ENCODE measurements at regions not wholly inside any gene's neighbourhood (a gene's known extent, or its start where the extent isn't known, plus 50 kb on each side); places are given as distances from the start of the nearest gene placed in this dataset.
A peak's percentile ranks its signal among the peaks of the same experiment; 100 is the strongest.
"Not testable (repeated sequence)": the region's sequence is repeated elsewhere in the genome, so short reads cannot be mapped to it uniquely, and the experiment has no call there.

- FAIRE-seq: no peak
- no peaks in the 10 kb centered on the region for H3K27me3 ChIP-seq (ENCODE audit: control insufficient read depth, insufficient read depth, low read length)
- TF ChIP-seq CTCF (IDR thresholded peaks at IDR 0.05; ENCODE audit: borderline replicate concordance, extremely low read depth, insufficient read depth): no peak
Observed at GRCh38 chr1:41976671-41977070, 57.9 kb upstream of the HIVEP3 start.

GRCh38 chr1:41975850-41976569 is 57.3 kb upstream of the HIVEP3 start:
- H3K9ac ChIP-seq (ENCODE audit: low read length in 3 of 3): no peak overlapping the region
- no peak for TF ChIP-seq CTCF (IDR thresholded peaks at IDR 0.05; ENCODE audit: borderline replicate concordance, extremely low read depth, insufficient read depth)
- H3K9me3 ChIP-seq (ENCODE audit: control insufficient read depth in 2 of 3, insufficient read depth in 1 of 3, low read length in 3 of 3): no peaks in the 10 kb centered on the region
- H3K36me3 ChIP-seq (ENCODE audit: control insufficient read depth in 2 of 3, insufficient read depth in 3 of 3, low read length in 3 of 3): no peaks in the 10 kb centered on the region
- FAIRE-seq: no peak
- no peaks in the 10 kb centered on the region for H3K27me3 ChIP-seq (ENCODE audit: control insufficient read depth, insufficient read depth, low read length)
- no peak for DNase-seq
- intact Hi-C loops (cut with DNase I): no loop called here
- H3K4me1 ChIP-seq (ENCODE audit: control insufficient read depth in 2 of 3, insufficient read depth in 2 of 3, low read depth in 1 of 3, low read length in 3 of 3): no peaks in the 10 kb centered on the region
- no peak overlapping the region for H3K27ac ChIP-seq (ENCODE audit: low read depth in 2 of 2, low read length in 2 of 2)
- no peak overlapping the region for H3K4me3 ChIP-seq (ENCODE audit: low read length in 3 of 3)

More at GRCh38 chr1:41976671-41977070, 57.9 kb upstream of the HIVEP3 start:
- intact Hi-C loops (cut with DNase I): no loop called here
- H3K9me3 ChIP-seq (ENCODE audit: control insufficient read depth in 2 of 3, insufficient read depth in 1 of 3, low read length in 3 of 3): no peaks in the 10 kb centered on the region
- H3K36me3 ChIP-seq (ENCODE audit: control insufficient read depth in 2 of 3, insufficient read depth in 3 of 3, low read length in 3 of 3): no peaks in the 10 kb centered on the region
- no peak overlapping the region for H3K27ac ChIP-seq (ENCODE audit: low read depth in 2 of 2, low read length in 2 of 2)
- no peaks in the 10 kb centered on the region for H3K4me1 ChIP-seq (ENCODE audit: control insufficient read depth in 2 of 3, insufficient read depth in 2 of 3, low read depth in 1 of 3, low read length in 3 of 3)
- H3K9ac ChIP-seq (ENCODE audit: low read length in 3 of 3): no peak overlapping the region
- DNase-seq: no peak
- H3K4me3 ChIP-seq (ENCODE audit: low read length in 3 of 3): no peak overlapping the region

GRCh38 chr1:41975121-41975520 is 56.4 kb upstream of the HIVEP3 start:
- FAIRE-seq: no peak
- intact Hi-C loops (cut with DNase I): no loop called here
- DNase-seq: peak in 2 of 5 donors; percentile 9 to 13
- no peak for TF ChIP-seq CTCF (IDR thresholded peaks at IDR 0.05; ENCODE audit: borderline replicate concordance, extremely low read depth, insufficient read depth)
- H3K4me3 ChIP-seq (ENCODE audit: low read length in 3 of 3): no peak overlapping the region
- no peak overlapping the region for H3K27ac ChIP-seq (ENCODE audit: low read depth in 2 of 2, low read length in 2 of 2)
- no peaks in the 10 kb centered on the region for H3K27me3 ChIP-seq (ENCODE audit: control insufficient read depth, insufficient read depth, low read length)
- no peaks in the 10 kb centered on the region for H3K36me3 ChIP-seq (ENCODE audit: control insufficient read depth in 2 of 3, insufficient read depth in 3 of 3, low read length in 3 of 3)
- H3K9me3 ChIP-seq (ENCODE audit: control insufficient read depth in 2 of 3, insufficient read depth in 1 of 3, low read length in 3 of 3): no peaks in the 10 kb centered on the region
- no peaks in the 10 kb centered on the region for H3K4me1 ChIP-seq (ENCODE audit: control insufficient read depth in 2 of 3, insufficient read depth in 2 of 3, low read depth in 1 of 3, low read length in 3 of 3)
- no peak overlapping the region for H3K9ac ChIP-seq (ENCODE audit: low read length in 3 of 3)

GRCh38 chr1:41968557-41968956 is 49.8 kb upstream of the HIVEP3 start:
- FAIRE-seq; intact Hi-C loops (cut with DNase I): not testable (repeated sequence)

More at GRCh38 chr1:41968557-41968956, 49.8 kb upstream of the HIVEP3 start:
- not testable (repeated sequence) for DNase-seq; H3K9me3 ChIP-seq (ENCODE audit: control insufficient read depth in 2 of 3, insufficient read depth in 1 of 3, low read length in 3 of 3); H3K27ac ChIP-seq (ENCODE audit: low read depth in 2 of 2, low read length in 2 of 2); H3K27me3 ChIP-seq (ENCODE audit: control insufficient read depth, insufficient read depth, low read length); H3K4me3 ChIP-seq (ENCODE audit: low read length in 3 of 3); H3K9ac ChIP-seq (ENCODE audit: low read length in 3 of 3); H3K4me1 ChIP-seq (ENCODE audit: control insufficient read depth in 2 of 3, insufficient read depth in 2 of 3, low read depth in 1 of 3, low read length in 3 of 3); H3K36me3 ChIP-seq (ENCODE audit: control insufficient read depth in 2 of 3, insufficient read depth in 3 of 3, low read length in 3 of 3)

Data from kidney (tissue), 13 donors.